Lung (tissue), 11 donors: ENCODE measurements at regions not wholly inside any gene's neighbourhood (a gene's known extent, or its start where the extent isn't known, plus 50 kb on each side); places are given as distances from the start of the nearest gene placed in this dataset.

Experiments used
- ATAC-seq: fragments of 200-7000 bp; cut with Tn5 transposase; one replicate; pipeline ENCODE4 v1.9.1; 2020; ENCODE audit warnings: moderate number of reproducible peaks; ENCODE audit not compliant: insufficient read depth, low FRiP score
- DNase-seq, 3 donors: peaks; one replicate each; pipeline ENCODE4 v3.0.0-alpha.2; 2013 to 2017
- H3K27ac ChIP-seq, 2 donors: one replicate each; pipeline ENCODE4 v1.5.1; 2013; ENCODE audit warnings: mild to moderate bottlenecking in 2 of 2, moderate library complexity in 2 of 2, control low read depth in 1 of 2, inconsistent platforms in 1 of 2, low read depth in 1 of 2, low read length in 1 of 2
- H3K27me3 ChIP-seq, 3 donors: one replicate each; pipeline ENCODE4 v1.5.1; 2013; ENCODE audit warnings: low read length in 2 of 3; ENCODE audit not compliant: control insufficient read depth in 3 of 3, insufficient read depth in 3 of 3
- H3K36me3 ChIP-seq, 4 donors: one replicate each; pipeline ENCODE4 v1.5.1; 2013; ENCODE audit warnings: low read length in 4 of 4, mild to moderate bottlenecking in 1 of 4, moderate library complexity in 1 of 4; ENCODE audit not compliant: control insufficient read depth in 4 of 4, insufficient read depth in 4 of 4
- H3K4me1 ChIP-seq, 5 donors: one replicate each; pipeline ENCODE4 v1.5.1; 2013; ENCODE audit warnings: low read length in 5 of 5, mild to moderate bottlenecking in 2 of 5, moderate library complexity in 1 of 5; ENCODE audit not compliant: control insufficient read depth in 5 of 5, insufficient read depth in 5 of 5
- H3K4me3 ChIP-seq: one replicate; pipeline ENCODE4 v1.5.1; 2013; ENCODE audit warnings: mild to moderate bottlenecking, control low read depth, moderate library complexity
- H3K9ac ChIP-seq, 2 donors: one replicate each; pipeline ENCODE4 v1.5.1; 2013; ENCODE audit warnings: low read length in 2 of 2, control low read depth in 1 of 2; ENCODE audit not compliant: insufficient read depth in 1 of 2
- H3K9me3 ChIP-seq, 4 donors: one replicate each; pipeline ENCODE4 v1.5.1; 2013; ENCODE audit warnings: low read length in 3 of 4, mild to moderate bottlenecking in 1 of 4, moderate library complexity in 1 of 4; ENCODE audit not compliant: control insufficient read depth in 4 of 4, insufficient read depth in 3 of 4
- WGBS, 2 donors: extraction: QIAGEN DNeasy Blood & Tissue Kit; methylation state at CpG; one replicate each; pipeline ENCODE4 v1.1.7; 2013; 5-methylcytosine and 5-hydroxymethylcytosine counted together
- TF ChIP-seq, protein P1 (sequence below): IDR thresholded peaks from 2 replicates; pipeline ENCODE4 v1.5.1; 2012; ENCODE audit warnings: mild to moderate bottlenecking; ENCODE audit errors: control extremely low read depth, extremely low read depth
- donor health status: control.
- donor health status: control.
- donor health status: Bipolar disorder and iron deficiency.
- donor health status: healthy.
- donor health status: DM: yes; HTN: yes; CAD: no.

DNA sequence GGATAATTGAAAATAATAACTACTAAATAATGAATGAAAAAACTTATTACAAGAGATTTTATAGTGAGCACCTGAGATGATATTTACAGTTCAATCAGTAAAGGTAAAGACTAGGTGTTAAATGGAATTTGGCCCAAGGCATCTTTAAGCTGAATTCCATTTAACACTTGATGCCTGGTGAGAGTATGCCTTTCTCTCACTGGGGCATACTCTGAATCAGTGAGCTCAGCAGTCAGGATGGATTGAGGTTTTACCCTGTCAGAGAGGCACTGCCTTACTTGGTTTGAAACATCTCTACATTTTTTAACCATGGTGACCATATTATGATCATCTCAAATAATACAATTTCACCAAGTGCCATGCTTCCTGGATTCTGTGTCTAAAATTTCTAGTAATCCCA lies 1416.3 kb downstream of the MAT2B start:
- Histone ChIP-seq H3K4me3 (no peak overlapping the region), H3K9me3 (peaks cover 0 to 8% (median 2%) of the 10 kb centered on the region in 4 donors), H3K27ac (no peak overlapping the region)

DNA sequence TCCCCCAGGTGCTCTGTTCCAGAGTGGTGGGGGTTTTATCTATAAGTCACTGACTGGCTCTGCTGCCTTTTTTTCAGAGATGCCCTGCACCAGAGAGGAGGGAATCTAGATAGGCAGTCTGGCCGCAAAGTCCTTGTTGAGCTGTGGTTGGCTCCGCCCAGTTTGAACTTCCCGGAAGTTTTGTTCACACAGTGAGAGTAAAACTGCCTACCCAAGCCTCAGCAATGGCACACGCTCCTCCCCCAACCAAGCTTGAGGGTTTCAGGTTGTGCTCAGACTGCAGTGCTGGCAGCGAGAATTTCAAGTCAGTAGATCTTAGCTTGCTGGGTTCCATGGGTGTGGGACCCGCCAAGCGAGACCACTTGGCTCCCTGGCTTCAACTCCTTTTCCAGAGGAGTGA lies 1428.6 kb downstream of the MAT2B start:
- Histone ChIP-seq H3K4me3 (no peak overlapping the region), H3K36me3 (no peaks in the 10 kb centered on the region), H3K9me3 (peaks cover 0 to 3% (median under 1%) of the 10 kb centered on the region in 4 donors), H3K9ac (no peak overlapping the region), H3K27me3 (no peaks in the 10 kb centered on the region), H3K27ac (no peak overlapping the region), H3K4me1 (no peaks in the 10 kb centered on the region)
- no peak for DNase-seq
- 89 to 96% methylated on average over 7 of the region's 7 CpGs for WGBS, 2 donors
- TF ChIP-seq, protein P1, sequence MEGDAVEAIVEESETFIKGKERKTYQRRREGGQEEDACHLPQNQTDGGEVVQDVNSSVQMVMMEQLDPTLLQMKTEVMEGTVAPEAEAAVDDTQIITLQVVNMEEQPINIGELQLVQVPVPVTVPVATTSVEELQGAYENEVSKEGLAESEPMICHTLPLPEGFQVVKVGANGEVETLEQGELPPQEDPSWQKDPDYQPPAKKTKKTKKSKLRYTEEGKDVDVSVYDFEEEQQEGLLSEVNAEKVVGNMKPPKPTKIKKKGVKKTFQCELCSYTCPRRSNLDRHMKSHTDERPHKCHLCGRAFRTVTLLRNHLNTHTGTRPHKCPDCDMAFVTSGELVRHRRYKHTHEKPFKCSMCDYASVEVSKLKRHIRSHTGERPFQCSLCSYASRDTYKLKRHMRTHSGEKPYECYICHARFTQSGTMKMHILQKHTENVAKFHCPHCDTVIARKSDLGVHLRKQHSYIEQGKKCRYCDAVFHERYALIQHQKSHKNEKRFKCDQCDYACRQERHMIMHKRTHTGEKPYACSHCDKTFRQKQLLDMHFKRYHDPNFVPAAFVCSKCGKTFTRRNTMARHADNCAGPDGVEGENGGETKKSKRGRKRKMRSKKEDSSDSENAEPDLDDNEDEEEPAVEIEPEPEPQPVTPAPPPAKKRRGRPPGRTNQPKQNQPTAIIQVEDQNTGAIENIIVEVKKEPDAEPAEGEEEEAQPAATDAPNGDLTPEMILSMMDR, result no peak
- no peak for ATAC-seq

More for the DNA sequence above, 1416.3 kb downstream of the MAT2B start:
- H3K4me1 ChIP-seq, result no peaks in the 10 kb centered on the region
- H3K36me3 ChIP-seq, result no peaks in the 10 kb centered on the region
- no peaks in the 10 kb centered on the region for H3K27me3 ChIP-seq
- ATAC-seq, result no peak
- TF ChIP-seq, protein P1, result no peak
- H3K9ac ChIP-seq, result no peak overlapping the region
- no peak for DNase-seq

DNA sequence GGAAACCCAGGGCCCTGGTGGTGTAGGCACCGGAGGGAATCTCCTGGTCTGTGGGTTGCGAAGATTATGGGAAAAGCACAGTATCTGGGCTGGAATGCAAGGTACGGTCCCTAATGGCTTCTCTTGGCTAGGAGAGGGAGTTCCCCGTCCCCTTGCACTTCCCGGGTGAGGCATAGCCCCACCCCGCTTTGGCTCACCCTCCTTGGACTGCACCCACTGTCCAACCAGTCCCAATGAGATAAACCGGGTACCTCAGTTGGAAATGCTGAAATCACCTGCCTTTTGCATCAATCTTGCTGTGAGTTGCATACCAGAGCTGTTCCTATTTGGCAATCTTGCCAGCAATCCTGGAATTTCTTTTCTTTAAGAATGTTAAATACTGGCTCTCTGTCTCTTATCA lies 1429.1 kb downstream of the MAT2B start:
- DNase-seq (no peak), ATAC-seq (no peak)
- H3K27ac ChIP-seq, result no peak overlapping the region
- TF ChIP-seq, protein P1, result no peak
- H3K9me3 ChIP-seq, result peaks cover 0 to 3% (median under 1%) of the 10 kb centered on the region in 4 donors
- no peaks in the 10 kb centered on the region for H3K27me3 ChIP-seq
- no peak overlapping the region for H3K9ac ChIP-seq
- H3K4me1 ChIP-seq, result no peaks in the 10 kb centered on the region
- H3K36me3 ChIP-seq, result no peaks in the 10 kb centered on the region
- WGBS, 2 donors, result 79 to 81% methylated on average over 7 of the region's 7 CpGs
- H3K4me3 ChIP-seq, result no peak overlapping the region

DNA sequence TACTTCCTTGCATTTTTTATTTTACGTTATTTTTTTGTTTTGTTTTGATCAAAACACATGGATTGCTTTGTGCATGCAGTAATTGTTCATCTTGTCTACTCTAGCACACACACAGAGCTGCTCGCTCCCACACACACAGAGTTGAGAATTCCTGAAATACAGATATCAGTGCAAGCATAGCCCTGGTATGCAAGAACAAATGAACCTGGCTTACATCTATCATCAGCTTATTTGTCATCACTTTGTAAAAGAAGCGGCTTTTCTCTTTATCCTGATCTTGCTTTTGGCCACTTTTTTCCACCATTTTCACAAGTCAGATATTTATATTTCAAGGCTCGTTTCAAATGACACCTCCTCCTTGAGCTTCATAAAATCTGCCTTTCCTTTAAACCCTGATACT lies 1435.7 kb downstream of the MAT2B start:
- Histone ChIP-seq H3K4me1 (peaks cover 0 to 11% (median 0%) of the 10 kb centered on the region in 5 donors), H3K27ac (no peak overlapping the region), H3K4me3 (no peak overlapping the region), H3K9ac (peak overlapping the region in 1 of 2 donors; percentile 19), H3K27me3 (no peaks in the 10 kb centered on the region), H3K9me3 (peaks cover 0 to 2% (median 0%) of the 10 kb centered on the region in 4 donors), H3K36me3 (no peaks in the 10 kb centered on the region)
- TF ChIP-seq, protein P1, result no peak
- DNase-seq (peak; percentile 30 to 79 (median 73)), ATAC-seq (no peak)
- WGBS, 2 donors, result 59 to 70% methylated on average over 4 of the region's 4 CpGs
